ENCODE measurements at regions not wholly inside any gene's neighbourhood (a gene's known extent, or its start where the extent isn't known, plus 50 kb on each side); places are given as distances from the start of the nearest gene placed in this dataset.

GRCh38 chr1:70706381-70707037, 295.4 kb downstream of the CTH start:
- no TSS peak for BruUV-seq (replicated peaks)
- DNase-seq: no peak
- no peak overlapping the region for H3K4me3 Mint-ChIP-seq (ENCODE audit: low read depth, unreplicated experiment)
- H3K9me3 Mint-ChIP-seq (ENCODE audit: low read depth, unreplicated experiment): peaks cover 11% of the 10 kb centered on the region
- no peaks in the 10 kb centered on the region for H3K27me3 Mint-ChIP-seq (ENCODE audit: unreplicated experiment)
- H3K36me3 Mint-ChIP-seq (ENCODE audit: insufficient read depth, unreplicated experiment): no peaks in the 10 kb centered on the region
- no peak for TF ChIP-seq CTCF (IDR thresholded peaks at IDR 0.05; ENCODE audit: unreplicated experiment)
- CTCF ChIA-PET: interaction anchor here (0.6 kb wide), 1 partner anchor 67 kb away, joined by 5 read pairs; no protein-coding TSS in a partner anchor
- no peaks in the 10 kb centered on the region for H3K4me1 Mint-ChIP-seq (ENCODE audit: low read depth, unreplicated experiment)
- intact Hi-C loops (cut with micrococcal nuclease; ENCODE audit: unreplicated experiment): no loop called here
- no peak overlapping the region for H3K27ac Mint-ChIP-seq (ENCODE audit: unreplicated experiment)

DNA sequence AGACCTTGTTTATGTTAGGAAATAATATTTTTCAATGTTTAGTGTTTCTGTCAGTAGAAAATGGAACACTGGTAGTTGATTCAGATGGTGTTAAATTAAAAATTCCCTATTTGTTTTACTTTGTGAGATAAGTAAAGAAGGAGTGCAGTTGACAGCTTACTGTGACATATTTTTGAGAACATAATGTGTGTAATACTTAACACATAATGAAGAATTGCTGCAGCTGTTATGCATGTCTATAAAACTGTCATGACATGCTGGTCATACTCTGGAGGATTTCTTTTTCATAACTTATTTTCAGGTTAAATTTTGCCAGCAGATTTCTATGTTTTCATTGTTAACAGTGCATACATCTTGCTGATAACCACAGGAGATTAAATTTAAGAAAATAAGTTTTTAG, 296.1 kb downstream of the CTH start:
- intact Hi-C loops (cut with micrococcal nuclease; ENCODE audit: unreplicated experiment): no loop called here
- Mint-ChIP-seq H3K4me3 (ENCODE audit: low read depth, unreplicated experiment) (no peak overlapping the region), H3K27ac (ENCODE audit: unreplicated experiment) (no peak overlapping the region), H3K4me1 (ENCODE audit: low read depth, unreplicated experiment) (no peaks in the 10 kb centered on the region), H3K9me3 (ENCODE audit: low read depth, unreplicated experiment) (peaks cover 11% of the 10 kb centered on the region), H3K36me3 (ENCODE audit: insufficient read depth, unreplicated experiment) (no peaks in the 10 kb centered on the region), H3K27me3 (ENCODE audit: unreplicated experiment) (no peaks in the 10 kb centered on the region)
- CTCF ChIA-PET: no interaction called here
- no peak for TF ChIP-seq CTCF (IDR thresholded peaks at IDR 0.05; ENCODE audit: unreplicated experiment)
- DNase-seq: no peak
- BruUV-seq (replicated peaks): no TSS peak

- CTCF ChIA-PET: no interaction called here
- DNase-seq: no peak
- Mint-ChIP-seq H3K9me3 (ENCODE audit: low read depth, unreplicated experiment) (peaks cover 7% of the 10 kb centered on the region), H3K27ac (ENCODE audit: unreplicated experiment) (no peak overlapping the region), H3K27me3 (ENCODE audit: unreplicated experiment) (no peaks in the 10 kb centered on the region), H3K4me1 (ENCODE audit: low read depth, unreplicated experiment) (no peaks in the 10 kb centered on the region), H3K4me3 (ENCODE audit: low read depth, unreplicated experiment) (no peak overlapping the region), H3K36me3 (ENCODE audit: insufficient read depth, unreplicated experiment) (no peaks in the 10 kb centered on the region)
- intact Hi-C loops (cut with micrococcal nuclease; ENCODE audit: unreplicated experiment): no loop called here
- BruUV-seq (replicated peaks): no TSS peak
- TF ChIP-seq CTCF (IDR thresholded peaks at IDR 0.05; ENCODE audit: unreplicated experiment): no peak
These were observed 303.1 kb downstream of the CTH start for GRCh38 chr1:70714149-70714548.

GRCh38 chr1:70717211-70717610, 306.1 kb downstream of the CTH start:
- Mint-ChIP-seq H3K27ac (ENCODE audit: unreplicated experiment) (no peak overlapping the region), H3K36me3 (ENCODE audit: insufficient read depth, unreplicated experiment) (no peaks in the 10 kb centered on the region), H3K9me3 (ENCODE audit: low read depth, unreplicated experiment) (no peaks in the 10 kb centered on the region), H3K4me1 (ENCODE audit: low read depth, unreplicated experiment) (no peaks in the 10 kb centered on the region), H3K4me3 (ENCODE audit: low read depth, unreplicated experiment) (no peak overlapping the region), H3K27me3 (ENCODE audit: unreplicated experiment) (no peaks in the 10 kb centered on the region)
- DNase-seq: no peak
- TF ChIP-seq CTCF (IDR thresholded peaks at IDR 0.05; ENCODE audit: unreplicated experiment): no peak
- intact Hi-C loops (cut with micrococcal nuclease; ENCODE audit: unreplicated experiment): no loop called here
- BruUV-seq (replicated peaks): no TSS peak
- CTCF ChIA-PET: no interaction called here

All from Calu3 (cell line).